ENCODE measurements at regions not wholly inside any gene's neighbourhood (a gene's known extent, or its start where the extent isn't known, plus 50 kb on each side); places are given as distances from the start of the nearest gene placed in this dataset.
A peak's percentile ranks its signal among the peaks of the same experiment; 100 is the strongest.

- no peak overlapping the region for H2AK5ac ChIP-seq (ENCODE audit: low read depth, low read length)
Observed at GRCh38 chr13:81658598-81659370, 1317.9 kb upstream of the SPRY2 start.

More at GRCh38 chr13:81658598-81659370, 1317.9 kb upstream of the SPRY2 start:
- Histone ChIP-seq H2BK120ac (ENCODE audit: low read depth, low read length) (no peak overlapping the region), H3K27me3 (ENCODE audit: control insufficient read depth, insufficient read depth, low read length) (no peaks in the 10 kb centered on the region), H2AK9ac (replicated peaks; ENCODE audit: low read depth, low read length, poor library complexity) (no peak overlapping the region), H3K79me1 (ENCODE audit: low read depth in 1 of 2, low read length in 2 of 2) (no peaks in the 10 kb centered on the region), H3K9ac (ENCODE audit: low read depth, low read length) (no peak overlapping the region), H4K5ac (ENCODE audit: low read depth, low read length) (no peak overlapping the region), H2AFZ (replicated peaks; ENCODE audit: low read length, poor library complexity) (no peak overlapping the region), H3K9me1 (ENCODE audit: insufficient read depth, low read length) (no peaks in the 10 kb centered on the region), H3K4me1 (ENCODE audit: control insufficient read depth, insufficient read depth, low read length) (no peaks in the 10 kb centered on the region), H3K4me2 (ENCODE audit: low read depth, low read length) (no peak overlapping the region), H3K9me3 (ENCODE audit: control insufficient read depth, insufficient read depth, low read length) (peaks cover 11% of the 10 kb centered on the region), H4K20me1 (ENCODE audit: insufficient read depth, low read length) (no peaks in the 10 kb centered on the region), H3K56ac (ENCODE audit: extremely low read depth, insufficient read depth, low read length) (no peak overlapping the region), H3K23ac (ENCODE audit: low read depth, low read length) (no peak overlapping the region), H4K8ac (ENCODE audit: low read depth in 2 of 2, low read length in 2 of 2) (no peak overlapping the region), H2BK5ac (ENCODE audit: low read depth, low read length, poor library complexity, severe bottlenecking) (no peak overlapping the region), H3K18ac (ENCODE audit: low read depth, low read length) (no peak overlapping the region), H2BK15ac (ENCODE audit: low read depth, low read length) (no peak overlapping the region), H2BK20ac (ENCODE audit: low read depth, low read length) (no peak overlapping the region), H3K36me3 (ENCODE audit: control insufficient read depth, insufficient read depth, low read length) (no peaks in the 10 kb centered on the region), H3K4ac (ENCODE audit: low read depth, low read length) (no peak overlapping the region), H3K4me3 (ENCODE audit: insufficient read depth, low read depth, low read length) (no peak overlapping the region), H4K91ac (ENCODE audit: insufficient read depth, low read depth, low read length) (no peak overlapping the region), H3K14ac (replicated peaks; ENCODE audit: low read depth, low read length) (no peak overlapping the region), H3K27ac (ENCODE audit: insufficient read depth, low read length) (no peak overlapping the region)
- no TSS peak for BruUV-seq (replicated peaks)
- dilution Hi-C loops (cut with HindIII; ENCODE audit: low sequenced_read_pairs, unreplicated experiment) (no loop called here), in situ Hi-C loops (cut with MboI; ENCODE audit: low sequenced_read_pairs) (no loop called here), intact Hi-C loops (cut with micrococcal nuclease) (no loop called here)
- CTCF ChIA-PET, result no interaction called here
- TF ChIP-seq SMC3 (IDR thresholded peaks at IDR 0.05; ENCODE audit: low read depth, low read length), result no peak
- TF ChIP-seq FOS (IDR thresholded peaks at IDR 0.05; ENCODE audit: low read depth, low read length), result no peak
- no peak for TF ChIP-seq USF2 (IDR thresholded peaks at IDR 0.05; ENCODE audit: low read depth, low read length)
- peak; percentile 82 for TF ChIP-seq MAFK (IDR thresholded peaks at IDR 0.05; ENCODE audit: low read depth, low read length)
- no peak for TF ChIP-seq CHD1 (IDR thresholded peaks at IDR 0.05; ENCODE audit: low read depth, low read length)
- no peak for ATAC-seq (ENCODE audit: low read depth)
- POLR2A ChIA-PET (ENCODE audit: unreplicated experiment), result no interaction called here
- no CpG with 5 or more reads among the region's 8 CpGs for WGBS, 2 experiments (ENCODE audit: extremely low coverage in 2 of 2, insufficient read length in 1 of 2)
- no peak for DNase-seq

Measured in IMR-90 (cell line).